SU-DHL-6 (cell line): ENCODE measurements at regions not wholly inside any gene's neighbourhood (a gene's known extent, or its start where the extent isn't known, plus 50 kb on each side); places are given as distances from the start of the nearest gene placed in this dataset.

Source experiments
- H2AFZ ChIP-seq: fragments of 200-600 bp; sonication (generic); 2 replicates; pipeline ENCODE4 v1.6.1; 2014; ENCODE audit warnings: low read depth, mild to moderate bottlenecking, moderate library complexity, mixed read lengths, antibody characterized with exemption, low read length; ENCODE audit not compliant: severe bottlenecking
- H3F3A ChIP-seq: fragments of 200-600 bp; shearing (Covaris generic); 2 replicates; pipeline ENCODE4 v1.6.0; 2016; ENCODE audit warnings: antibody characterized with exemption, mild to moderate bottlenecking; ENCODE audit not compliant: insufficient read depth
- H3K27ac ChIP-seq: fragments of 200-600 bp; sonication (generic); 2 replicates; pipeline ENCODE4 v1.5.1; 2016; ENCODE audit warnings: low read depth, mild to moderate bottlenecking, low read length, moderate library complexity, mixed read lengths
- H3K27me3 ChIP-seq: fragments of 200-600 bp; sonication (generic), shearing (Covaris generic); 2 replicates; pipeline ENCODE4 v1.6.0; 2014; ENCODE audit warnings: mild to moderate bottlenecking, low read length
- H3K36me3 ChIP-seq: fragments of 200-600 bp; sonication (generic); 2 replicates; pipeline ENCODE4 v1.6.1; 2014; ENCODE audit warnings: mild to moderate bottlenecking, low read length, mixed read lengths
- H3K4me2 ChIP-seq: fragments of 300-600, 200-600 bp; shearing (Covaris generic), sonication (generic); 2 replicates; pipeline ENCODE4 v1.6.0; 2014; ENCODE audit warnings: low read length, low read depth, mild to moderate bottlenecking; ENCODE audit not compliant: poor library complexity, severe bottlenecking
- H3K4me3 ChIP-seq: fragments of 200-600 bp; sonication (generic); 2 replicates; pipeline ENCODE4 v1.5.1; 2014; ENCODE audit warnings: antibody characterized with exemption, low read length, mild to moderate bottlenecking, mixed read lengths; ENCODE audit not compliant: insufficient read depth, poor library complexity, severe bottlenecking
- H3K79me2 ChIP-seq: fragments of 200-600 bp; sonication (generic); 2 replicates; pipeline ENCODE4 v1.6.1; 2014; ENCODE audit warnings: mild to moderate bottlenecking, low read length, moderate library complexity; ENCODE audit not compliant: insufficient read depth
- H3K9ac ChIP-seq: fragments of 200-600 bp; sonication (generic); 2 replicates; pipeline ENCODE4 v1.7.0; 2014; ENCODE audit warnings: mild to moderate bottlenecking, low read length
- H3K9me2 ChIP-seq: fragments of 200-600 bp; sonication (generic); replicated peaks from 2 replicates; pipeline ENCODE4 v1.6.1; 2014; ENCODE audit warnings: low read length; ENCODE audit not compliant: insufficient read depth
- H3K9me3 ChIP-seq: fragments of 200-600 bp; sonication (generic); 2 replicates; pipeline ENCODE4 v1.6.1; 2014; ENCODE audit warnings: low read length, mixed read lengths; ENCODE audit not compliant: insufficient read depth
- H4K20me1 ChIP-seq: fragments of 200-600 bp; sonication (generic); 2 replicates; pipeline ENCODE4 v1.6.1; 2014; ENCODE audit warnings: low read depth, mild to moderate bottlenecking, antibody characterized with exemption, low read length, moderate library complexity, mixed read lengths
- EZH2phosphoT487 ChIP-seq: fragments of 200-600 bp; sonication (generic), shearing (Covaris generic); conservative IDR thresholded peaks from 2 replicates; pipeline ENCODE4 v1.6.1; 2018; ENCODE audit warnings: mild to moderate bottlenecking, antibody characterized with exemption, low read length, moderate library complexity, mixed read lengths
- TF ChIP-seq, protein P1 (sequence below): fragments of 200-600 bp; sonication (generic); IDR thresholded peaks from one replicate; pipeline ENCODE4 v1.5.1; 2017; ENCODE audit warnings: antibody characterized with exemption, mild to moderate bottlenecking, low read length, moderate library complexity; ENCODE audit not compliant: insufficient read depth, poor library complexity, severe bottlenecking

DNA sequence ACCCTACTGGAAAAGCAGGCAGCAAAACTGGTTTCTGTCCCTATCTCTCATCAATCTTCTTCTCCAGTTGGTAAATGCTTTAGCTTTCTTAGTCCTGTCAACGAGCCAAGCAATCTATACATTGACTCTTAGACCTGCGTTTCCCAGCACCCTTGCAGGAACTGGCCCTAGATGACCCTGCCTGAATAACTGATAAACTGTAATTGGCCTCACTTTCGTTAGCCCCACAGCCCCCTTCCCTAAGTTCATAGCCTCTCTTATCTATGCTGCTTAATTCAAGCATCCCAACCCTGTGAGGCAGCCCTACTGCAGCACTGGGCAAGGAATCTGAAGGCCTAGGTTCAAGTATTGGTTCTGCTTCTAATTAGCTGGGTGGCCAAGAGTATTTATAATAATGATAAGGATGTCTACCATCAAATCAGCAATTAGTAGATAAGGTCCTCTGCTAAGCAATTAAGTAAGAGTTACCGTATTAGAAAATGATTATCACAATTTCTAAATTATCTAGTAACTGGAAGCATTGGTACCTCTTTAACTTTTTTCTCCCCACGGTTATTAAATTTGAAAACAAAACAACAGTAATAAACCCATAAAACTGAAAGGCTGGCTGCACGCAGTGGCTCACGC lies 86.4 kb upstream of the RMDN2 start:
- Histone ChIP-seq H3K4me3 (no peak overlapping the region), H3K79me2 (no peaks in the 10 kb centered on the region), H3K9me2 (no peaks in the 10 kb centered on the region), H2AFZ (no peak overlapping the region), H3F3A (no peaks in the 10 kb centered on the region), H4K20me1 (no peaks in the 10 kb centered on the region), H3K9ac (no peak overlapping the region), H3K9me3 (no peaks in the 10 kb centered on the region), H3K27me3 (no peaks in the 10 kb centered on the region), H3K36me3 (no peaks in the 10 kb centered on the region), H3K27ac (no peak overlapping the region), H3K4me2 (no peak overlapping the region)
- TF ChIP-seq EZH2phosphoT487: no peak
- TF ChIP-seq, protein P1, sequence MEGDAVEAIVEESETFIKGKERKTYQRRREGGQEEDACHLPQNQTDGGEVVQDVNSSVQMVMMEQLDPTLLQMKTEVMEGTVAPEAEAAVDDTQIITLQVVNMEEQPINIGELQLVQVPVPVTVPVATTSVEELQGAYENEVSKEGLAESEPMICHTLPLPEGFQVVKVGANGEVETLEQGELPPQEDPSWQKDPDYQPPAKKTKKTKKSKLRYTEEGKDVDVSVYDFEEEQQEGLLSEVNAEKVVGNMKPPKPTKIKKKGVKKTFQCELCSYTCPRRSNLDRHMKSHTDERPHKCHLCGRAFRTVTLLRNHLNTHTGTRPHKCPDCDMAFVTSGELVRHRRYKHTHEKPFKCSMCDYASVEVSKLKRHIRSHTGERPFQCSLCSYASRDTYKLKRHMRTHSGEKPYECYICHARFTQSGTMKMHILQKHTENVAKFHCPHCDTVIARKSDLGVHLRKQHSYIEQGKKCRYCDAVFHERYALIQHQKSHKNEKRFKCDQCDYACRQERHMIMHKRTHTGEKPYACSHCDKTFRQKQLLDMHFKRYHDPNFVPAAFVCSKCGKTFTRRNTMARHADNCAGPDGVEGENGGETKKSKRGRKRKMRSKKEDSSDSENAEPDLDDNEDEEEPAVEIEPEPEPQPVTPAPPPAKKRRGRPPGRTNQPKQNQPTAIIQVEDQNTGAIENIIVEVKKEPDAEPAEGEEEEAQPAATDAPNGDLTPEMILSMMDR: no peak

DNA sequence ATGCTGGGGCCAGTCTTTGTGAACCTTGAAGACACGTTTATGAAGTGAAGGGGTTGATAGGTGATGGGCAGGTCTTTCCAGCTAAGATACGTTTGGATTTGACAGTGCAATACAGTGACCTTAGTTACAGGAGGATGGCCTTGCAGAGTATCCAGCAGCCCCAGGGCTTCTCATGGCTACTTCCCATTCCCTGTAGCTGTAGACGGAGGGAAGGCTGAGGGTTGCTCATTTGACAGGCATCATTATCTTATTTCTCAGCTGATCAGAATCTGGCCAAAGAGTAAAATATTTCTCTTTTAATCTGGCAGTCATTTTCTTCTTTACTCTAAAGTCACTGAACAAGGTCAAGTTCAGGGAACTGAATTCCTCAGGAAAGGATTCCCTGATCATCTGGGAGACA lies 85.1 kb upstream of the RMDN2 start:
- Histone ChIP-seq H3K9ac (no peak overlapping the region), H3K27me3 (no peaks in the 10 kb centered on the region), H3K79me2 (no peaks in the 10 kb centered on the region), H3K9me2 (no peaks in the 10 kb centered on the region), H3F3A (no peaks in the 10 kb centered on the region), H3K4me2 (no peak overlapping the region), H3K9me3 (no peaks in the 10 kb centered on the region), H3K4me3 (no peak overlapping the region), H2AFZ (no peak overlapping the region), H3K36me3 (no peaks in the 10 kb centered on the region), H3K27ac (no peak overlapping the region), H4K20me1 (no peaks in the 10 kb centered on the region)
- TF ChIP-seq EZH2phosphoT487: no peak
- TF ChIP-seq, protein P1: no peak

DNA sequence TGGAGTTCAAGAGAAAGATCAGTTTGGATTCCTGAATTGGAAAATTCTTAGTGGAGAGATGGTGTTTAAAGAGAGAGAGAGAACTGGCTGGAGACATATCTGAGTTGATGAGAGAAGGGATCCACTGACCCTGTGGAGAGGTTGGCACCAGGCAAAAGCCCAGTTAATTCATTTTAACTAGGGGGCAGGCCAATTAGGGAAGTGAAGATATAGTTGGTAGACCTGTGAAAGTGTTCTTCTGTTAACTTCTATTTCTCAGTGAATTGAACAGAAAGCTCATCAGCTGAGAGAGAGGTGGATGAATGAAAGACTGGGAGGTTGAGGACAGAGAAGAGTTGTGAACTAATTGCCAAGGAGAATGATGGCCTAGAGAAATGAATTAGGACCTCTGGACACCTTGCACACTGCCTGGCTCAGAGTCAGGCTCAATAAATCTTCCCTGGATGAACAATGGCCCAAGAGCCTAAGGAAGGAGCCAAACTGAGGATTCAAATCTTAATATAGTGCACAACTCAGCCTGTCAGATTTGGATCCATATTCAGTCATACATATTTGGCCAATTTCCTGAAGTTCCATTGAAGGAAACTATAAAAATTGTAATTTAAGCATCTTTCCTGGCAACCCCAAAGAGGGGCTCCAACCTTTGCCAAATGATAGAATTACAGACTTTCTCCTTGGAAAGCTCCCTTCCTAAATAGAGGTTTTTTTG lies 82.2 kb upstream of the RMDN2 start:
- Histone ChIP-seq H3F3A (no peaks in the 10 kb centered on the region), H3K36me3 (no peaks in the 10 kb centered on the region), H3K9ac (no peak overlapping the region), H3K4me2 (no peak overlapping the region), H3K4me3 (no peak overlapping the region), H3K27ac (no peak overlapping the region), H2AFZ (no peak overlapping the region), H3K79me2 (no peaks in the 10 kb centered on the region), H4K20me1 (no peaks in the 10 kb centered on the region), H3K9me3 (no peaks in the 10 kb centered on the region), H3K9me2 (no peaks in the 10 kb centered on the region), H3K27me3 (no peaks in the 10 kb centered on the region)
- TF ChIP-seq, protein P1: no peak
- TF ChIP-seq EZH2phosphoT487: no peak
